HuH-7 (cell line): ENCODE measurements at regions not wholly inside any gene's neighbourhood (a gene's known extent, or its start where the extent isn't known, plus 50 kb on each side); places are given as distances from the start of the nearest gene placed in this dataset.
"Not testable (repeated sequence)": the region's sequence is repeated elsewhere in the genome, so short reads cannot be mapped to it uniquely, and the experiment has no call there.

Experiments
- DNase-seq: peaks from one replicate; pipeline ENCODE4 v3.0.0; 2011; ENCODE audit warnings: low spot score

- no peak for DNase-seq
These were observed 403.7 kb downstream of the STK39 start for GRCh38 chr2:167843657-167844056.

- DNase-seq: no peak
These were observed 404.2 kb downstream of the STK39 start for GRCh38 chr2:167843217-167843616.

- DNase-seq: no peak
These were observed 405.3 kb downstream of the STK39 start for GRCh38 chr2:167842047-167842446.

DNA sequence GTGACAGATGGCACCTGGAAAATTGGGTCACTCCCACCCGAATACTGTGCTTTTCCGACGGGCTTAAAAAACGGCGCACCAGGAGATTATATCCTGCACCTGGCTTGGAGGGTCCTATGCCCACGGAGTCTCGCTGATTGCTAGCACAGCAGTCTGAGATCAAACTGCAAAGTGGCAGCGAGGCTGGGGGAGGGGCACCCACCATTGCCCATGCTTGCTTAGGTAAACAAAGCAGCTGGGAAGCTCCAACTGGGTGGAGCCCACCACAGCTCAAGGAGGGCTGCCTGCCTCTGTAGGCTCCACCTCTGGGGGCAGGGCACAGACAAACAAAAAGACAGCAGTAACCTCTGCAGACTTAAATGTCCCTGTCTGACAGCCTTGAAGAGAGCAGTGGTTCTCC, 412.1 kb downstream of the STK39 start:
- DNase-seq: not testable (repeated sequence)

DNA sequence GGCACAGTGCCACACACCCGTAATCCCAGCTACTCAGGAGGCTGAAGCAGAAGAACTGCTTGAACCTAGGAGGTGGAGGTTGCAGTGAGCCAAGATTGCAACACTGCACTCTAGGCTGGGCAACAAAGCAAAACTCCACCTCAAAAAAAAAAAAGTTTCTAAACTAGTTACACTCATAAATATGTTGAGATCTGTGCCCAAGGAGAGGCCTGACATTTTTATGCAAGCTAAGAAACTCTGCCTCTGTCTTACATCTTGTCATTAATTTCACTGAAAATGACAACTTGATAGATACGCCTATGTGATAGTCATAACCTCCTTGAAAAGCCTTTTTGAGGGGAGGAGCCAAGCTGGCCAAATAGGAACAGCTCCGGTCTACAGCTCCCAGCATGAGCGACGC, 412.7 kb downstream of the STK39 start:
- no peak for DNase-seq

- no peak for DNase-seq
These were observed 414.1 kb downstream of the STK39 start for GRCh38 chr2:167833294-167833693.

DNA sequence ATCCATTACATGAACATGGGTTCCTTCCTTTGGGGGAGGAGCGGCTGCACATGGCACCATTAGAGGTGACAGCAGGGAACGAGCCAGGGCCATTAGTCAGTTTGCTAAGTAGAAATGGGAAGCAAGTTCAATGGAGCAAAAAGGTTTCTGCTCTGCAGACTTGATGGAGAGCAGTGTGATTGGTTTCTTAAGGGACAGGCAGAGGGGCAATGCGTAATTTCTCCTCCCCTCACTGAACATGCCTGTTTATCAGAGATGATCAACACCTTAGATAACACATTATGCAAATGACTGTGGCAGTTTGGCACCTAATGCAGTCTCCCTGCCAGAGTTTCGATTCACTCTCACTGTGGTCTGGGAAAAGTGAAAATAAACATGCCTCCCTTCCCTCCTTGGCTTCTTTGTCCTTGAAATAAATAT, 414.5 kb downstream of the STK39 start:
- no peak for DNase-seq

DNA sequence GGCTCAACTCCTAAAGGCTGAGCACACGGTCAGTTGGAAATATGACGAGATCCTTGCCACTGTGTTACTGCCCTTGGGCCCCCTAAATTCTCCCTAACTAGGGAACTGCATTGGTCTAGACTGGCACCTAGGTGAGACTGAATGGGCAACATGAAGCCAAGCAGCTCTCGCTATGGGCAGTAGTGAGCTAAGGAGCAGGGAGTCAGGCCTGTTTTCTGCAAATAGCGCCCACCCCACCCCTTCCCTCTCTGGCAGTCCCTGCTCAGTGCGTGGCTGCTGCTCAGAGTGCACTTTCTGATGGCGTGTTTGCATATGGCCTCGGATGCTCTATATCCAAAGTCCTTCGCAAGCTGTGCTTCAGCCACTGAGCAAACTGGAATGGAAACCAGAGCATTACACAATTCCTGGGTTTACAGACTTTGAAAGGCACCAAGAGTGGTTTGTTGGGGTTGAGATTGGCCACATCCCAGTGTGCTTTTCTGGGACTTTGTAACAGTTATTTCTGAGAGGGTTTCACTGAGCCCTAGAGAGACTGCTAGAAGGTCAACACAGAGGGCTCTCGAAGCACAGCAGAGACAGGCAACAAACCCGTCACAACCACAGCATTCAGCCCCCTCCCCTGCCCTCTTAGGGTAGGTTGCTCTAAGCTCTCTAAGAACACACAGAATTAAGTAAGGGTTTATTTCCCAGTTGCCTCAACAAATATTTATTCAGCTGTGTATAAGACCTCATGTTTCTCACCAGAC, 419.9 kb downstream of the STK39 start:
- peak; percentile 70 for DNase-seq

- no peak for DNase-seq
These were observed 420.5 kb downstream of the STK39 start for GRCh38 chr2:167826906-167827305.

GRCh38 chr2:167825664-167826063, 421.7 kb downstream of the STK39 start:
- DNase-seq: no peak

- no peak for DNase-seq
These were observed 424.5 kb downstream of the STK39 start for GRCh38 chr2:167822690-167823465.

GRCh38 chr2:167820488-167820887, 426.9 kb downstream of the STK39 start:
- DNase-seq: no peak

DNA sequence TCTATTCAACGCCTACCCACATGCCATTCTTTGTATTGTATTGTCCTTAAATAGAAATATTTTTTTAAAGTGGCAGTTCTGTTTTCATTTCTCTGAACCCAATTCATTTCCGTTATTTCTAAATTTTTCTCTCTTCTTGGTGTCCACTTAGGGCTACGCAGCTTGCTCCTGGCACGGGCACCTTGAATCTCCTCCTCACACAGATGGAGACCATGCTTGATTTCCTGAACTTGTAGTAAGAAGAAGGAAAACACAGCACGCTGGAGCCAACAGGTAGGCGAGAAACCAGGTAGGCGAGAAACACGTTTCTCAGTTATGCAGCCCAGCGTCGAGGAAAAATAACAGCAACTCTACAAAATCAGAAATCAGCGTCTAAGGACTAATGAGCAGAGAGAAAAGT, 428.9 kb downstream of the STK39 start:
- DNase-seq: no peak

GRCh38 chr2:167817908-167818307, 429.5 kb downstream of the STK39 start:
- no peak for DNase-seq

- no peak for DNase-seq
These were observed 430.0 kb downstream of the STK39 start for GRCh38 chr2:167817422-167817821.

DNA sequence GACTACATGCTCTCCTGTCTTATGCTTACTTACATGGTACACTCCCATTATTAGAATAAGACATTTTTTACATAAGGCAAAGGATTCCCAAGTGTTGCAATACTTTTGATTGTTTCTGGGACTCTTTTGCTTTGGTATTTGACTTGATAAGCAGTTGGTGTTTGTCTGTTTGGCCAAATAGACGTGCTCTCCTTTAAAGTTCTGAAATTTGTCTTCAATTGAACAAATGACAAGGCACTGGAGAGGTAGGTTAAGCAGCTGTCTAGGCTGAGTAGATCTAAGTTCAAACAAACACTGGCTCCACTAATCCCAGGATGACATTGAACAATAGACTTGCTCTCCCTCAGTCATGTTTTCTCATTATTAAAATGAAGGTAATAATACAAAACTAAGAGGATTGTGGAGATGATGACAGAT, 430.5 kb downstream of the STK39 start:
- no peak for DNase-seq

DNA sequence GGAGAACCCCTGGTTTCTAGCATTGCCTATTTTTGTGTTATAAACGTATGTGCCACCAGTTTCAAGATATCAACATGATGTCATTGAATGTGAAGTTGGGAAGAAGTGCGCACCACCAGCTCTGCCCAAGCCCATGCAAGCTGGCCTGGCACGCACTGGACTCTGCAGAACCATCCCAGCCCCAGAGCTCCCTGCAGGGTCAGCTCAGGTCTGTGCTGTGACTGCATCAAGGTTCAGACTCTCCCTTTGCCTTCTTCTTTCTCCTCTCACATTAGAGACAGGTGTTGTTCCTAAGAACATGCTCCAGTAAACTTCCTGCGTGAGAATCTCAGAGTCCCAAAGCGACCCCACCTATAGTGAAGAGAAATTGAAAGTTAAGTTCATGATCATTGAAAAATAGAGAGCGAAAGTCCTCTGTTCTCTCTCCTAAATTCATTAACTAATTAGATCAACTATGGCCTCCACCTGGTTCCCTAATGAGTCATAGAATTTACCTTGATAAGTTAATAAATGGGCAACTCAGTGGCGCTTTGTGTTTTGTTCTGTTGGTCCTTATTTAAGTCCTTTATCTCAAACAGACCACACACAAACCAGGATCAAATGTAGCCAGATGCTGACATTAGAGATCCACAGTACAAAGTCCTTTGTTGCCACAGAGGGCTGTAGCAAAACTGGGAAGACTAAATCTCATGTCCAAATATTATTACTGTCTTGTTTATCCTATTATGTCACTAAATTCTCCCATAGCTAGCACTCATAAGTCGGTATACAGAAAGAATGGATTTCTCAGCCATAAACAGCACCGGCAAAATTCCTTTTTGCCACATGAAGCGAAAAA, 432.3 kb downstream of the STK39 start:
- DNase-seq: peak; percentile 31

- DNase-seq: not testable (repeated sequence)
These were observed 432.9 kb downstream of the STK39 start for GRCh38 chr2:167814482-167814880.

DNA sequence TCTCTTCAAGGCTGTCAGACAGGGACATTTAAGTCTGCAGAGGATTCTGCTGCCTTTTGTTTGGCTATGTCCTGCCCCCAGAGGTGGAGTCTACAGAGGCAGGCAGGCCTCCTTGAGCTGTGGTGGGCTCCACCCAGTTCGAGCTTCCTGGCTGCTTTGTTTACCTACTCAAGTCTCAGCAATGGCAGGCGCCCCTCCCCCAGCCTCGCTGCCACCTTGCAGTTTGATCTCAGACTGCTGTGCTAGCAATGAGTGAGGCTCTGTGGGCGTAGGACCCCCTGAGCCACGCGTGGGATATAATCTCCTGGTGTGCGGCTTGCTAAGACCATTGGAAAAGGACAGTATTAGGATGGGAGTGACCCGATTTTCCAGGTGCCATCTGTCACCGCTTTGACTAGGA, 437.6 kb downstream of the STK39 start:
- DNase-seq: not testable (repeated sequence)

- DNase-seq: no peak
These were observed 443.9 kb downstream of the STK39 start for GRCh38 chr2:167803449-167803988.

DNA sequence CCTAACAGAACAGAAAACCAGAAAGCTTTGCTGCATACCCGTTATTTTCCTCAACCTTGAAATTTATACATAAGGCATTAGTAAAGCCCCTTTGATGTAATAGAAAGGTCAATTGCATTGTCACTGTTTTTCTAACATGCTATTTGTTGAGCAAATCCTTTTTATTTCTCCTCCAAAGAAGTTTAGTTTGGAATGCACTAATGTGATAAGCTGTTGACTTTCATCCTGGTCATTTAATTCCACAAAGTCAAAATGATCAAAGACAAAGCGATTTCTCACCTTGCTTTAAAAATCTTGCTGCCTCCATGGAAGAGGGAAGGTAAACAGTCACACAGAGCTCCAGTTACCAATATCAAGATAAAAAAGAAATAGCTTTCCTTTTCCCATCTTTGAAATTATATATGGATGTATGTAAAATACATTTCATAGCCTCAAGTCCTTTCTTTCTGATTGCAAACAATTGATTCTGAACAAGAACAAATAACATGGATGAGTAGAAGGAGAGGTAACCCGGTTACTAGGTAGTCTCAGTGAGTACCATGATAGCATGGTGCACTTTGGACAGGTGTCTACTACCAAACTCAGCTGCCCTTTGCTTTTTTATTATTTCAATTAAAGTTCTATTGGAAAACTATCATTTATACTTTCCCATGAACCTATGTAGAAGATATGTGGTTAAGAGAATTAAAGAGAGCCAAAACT, 452.7 kb downstream of the STK39 start:
- no peak for DNase-seq

DNA sequence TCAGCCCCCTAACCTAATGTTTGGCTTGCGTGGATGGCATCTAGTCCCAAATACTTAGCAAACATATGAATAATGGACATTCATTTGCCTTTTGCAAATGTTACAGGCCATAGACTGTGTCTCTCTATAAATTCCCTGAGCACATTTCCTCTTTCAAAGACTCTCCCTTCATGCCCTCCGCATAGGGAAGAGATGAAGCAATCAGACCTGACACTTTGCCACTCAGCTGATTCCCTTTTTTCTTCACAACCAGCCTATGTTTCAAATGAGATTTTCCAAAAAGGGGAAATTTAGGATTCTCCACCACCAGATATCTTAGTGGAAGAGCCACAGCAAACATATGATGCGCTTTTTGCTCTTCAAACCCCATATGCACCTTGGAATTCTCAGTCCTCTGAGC, 453.7 kb downstream of the STK39 start:
- DNase-seq: no peak
